WERI-Rb-1 (cell line): ENCODE measurements at regions not wholly inside any gene's neighbourhood (a gene's known extent, or its start where the extent isn't known, plus 50 kb on each side); places are given as distances from the start of the nearest gene placed in this dataset.

Experiments used
- DNase-seq: peaks from one replicate; pipeline ENCODE4 v3.0.0-alpha.2; 2020
- H3K27ac ChIP-seq: fragments of 250-450 bp; sonication (Bioruptor Pico); 2 replicates; pipeline ENCODE4 v1.5.1; 2020; ENCODE audit warnings: mild to moderate bottlenecking, moderate library complexity
- H3K27me3 ChIP-seq: fragments of 250-450 bp; sonication (Bioruptor Pico); 2 replicates; pipeline ENCODE4 v1.5.1; 2021; ENCODE audit warnings: mild to moderate bottlenecking, low read depth, moderate library complexity; ENCODE audit not compliant: insufficient read depth, severe bottlenecking
- H3K36me3 ChIP-seq: fragments of 250-450 bp; sonication (Bioruptor Pico); 2 replicates; pipeline ENCODE4 v1.5.1; 2020; ENCODE audit warnings: mild to moderate bottlenecking, moderate library complexity
- H3K4me3 ChIP-seq: 2 replicates; pipeline ENCODE4 v1.5.1; 2011; ENCODE audit warnings: low read depth, mild to moderate bottlenecking, control low read depth, low read length
- H3K9me3 ChIP-seq: fragments of 250-450 bp; sonication (Bioruptor Pico); 2 replicates; pipeline ENCODE4 v1.5.1; 2021; ENCODE audit warnings: mild to moderate bottlenecking, moderate library complexity; ENCODE audit not compliant: severe bottlenecking
- CTCF ChIP-seq: IDR thresholded peaks from 2 replicates; pipeline ENCODE4 v1.5.1; 2011; ENCODE audit warnings: low read depth, mild to moderate bottlenecking, control low read depth, inconsistent platforms, low read length

DNA sequence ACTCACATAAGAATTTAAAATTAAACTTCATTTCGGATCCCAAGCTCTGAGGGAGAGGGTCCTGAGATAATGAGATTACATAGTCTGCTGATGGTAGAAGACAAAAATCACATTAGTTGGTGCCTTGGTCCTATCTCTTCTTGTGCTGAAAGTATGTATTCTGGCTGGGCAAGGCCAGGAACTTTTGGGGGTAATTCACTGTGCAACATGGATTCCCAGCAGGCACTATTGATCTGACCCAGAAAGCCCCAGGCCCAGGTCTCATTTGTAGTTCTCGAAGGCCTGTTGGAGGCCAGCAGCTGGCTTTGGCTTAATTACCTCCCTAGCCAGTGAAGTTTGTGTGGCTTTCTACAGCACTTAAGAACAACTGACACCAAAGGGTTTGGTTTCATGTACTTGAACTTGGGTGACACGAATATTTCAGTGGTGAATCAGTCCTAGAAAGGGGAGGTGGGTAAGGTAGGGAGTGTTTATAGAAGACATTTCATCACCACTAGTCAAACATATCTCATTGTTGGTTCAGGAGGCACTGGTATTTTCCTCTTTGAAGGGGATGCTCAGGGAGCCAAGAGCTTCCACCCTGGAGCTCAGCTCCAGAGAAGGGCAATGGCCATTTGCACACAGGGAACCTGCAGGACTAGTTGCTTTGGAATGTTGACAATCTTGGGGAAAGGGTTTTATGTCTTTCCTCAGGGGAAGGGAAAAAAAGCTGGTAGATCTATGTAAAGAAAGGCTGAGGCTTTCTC lies 217.8 kb downstream of the OSR1 start:
- no peak for DNase-seq
- Histone ChIP-seq H3K9me3 (no peaks in the 10 kb centered on the region), H3K36me3 (no peaks in the 10 kb centered on the region), H3K27ac (no peak overlapping the region), H3K27me3 (peaks cover 45% of the 10 kb centered on the region), H3K4me3 (no peak overlapping the region)
- no peak for TF ChIP-seq CTCF

GRCh38 chr2:19139386-19139785 lies 219.0 kb downstream of the OSR1 start:
- no peak for DNase-seq
- TF ChIP-seq CTCF, result no peak
- H3K9me3 ChIP-seq, result no peaks in the 10 kb centered on the region
- H3K4me3 ChIP-seq, result no peak overlapping the region
- H3K36me3 ChIP-seq, result no peaks in the 10 kb centered on the region
- peaks cover 37% of the 10 kb centered on the region for H3K27me3 ChIP-seq
- H3K27ac ChIP-seq, result no peak overlapping the region

GRCh38 chr2:19138264-19138825 lies 220.1 kb downstream of the OSR1 start:
- TF ChIP-seq CTCF, result no peak
- peaks cover 38% of the 10 kb centered on the region for H3K27me3 ChIP-seq
- no peak overlapping the region for H3K4me3 ChIP-seq
- no peak overlapping the region for H3K27ac ChIP-seq
- H3K36me3 ChIP-seq, result no peaks in the 10 kb centered on the region
- no peaks in the 10 kb centered on the region for H3K9me3 ChIP-seq
- DNase-seq, result no peak

GRCh38 chr2:19137433-19137832 lies 221.0 kb downstream of the OSR1 start:
- H3K36me3 ChIP-seq, result no peaks in the 10 kb centered on the region
- no peak for TF ChIP-seq CTCF
- H3K9me3 ChIP-seq, result no peaks in the 10 kb centered on the region
- H3K4me3 ChIP-seq, result no peak overlapping the region
- H3K27me3 ChIP-seq, result peaks cover 33% of the 10 kb centered on the region
- DNase-seq, result no peak
- no peak overlapping the region for H3K27ac ChIP-seq

- no peak for DNase-seq
- H3K4me3 ChIP-seq, result no peak overlapping the region
- no peak for TF ChIP-seq CTCF
- H3K9me3 ChIP-seq, result no peaks in the 10 kb centered on the region
- H3K36me3 ChIP-seq, result no peaks in the 10 kb centered on the region
- H3K27me3 ChIP-seq, result peaks cover 39% of the 10 kb centered on the region
- no peak overlapping the region for H3K27ac ChIP-seq
These were observed 225.5 kb downstream of the OSR1 start for GRCh38 chr2:19132967-19133366.
